HepG2 (cell line): ENCODE measurements at regions not wholly inside any gene's neighbourhood (a gene's known extent, or its start where the extent isn't known, plus 50 kb on each side); places are given as distances from the start of the nearest gene placed in this dataset.

Source experiments
- ATAC-seq: fragments of 200-7000 bp; cut with Tn5 transposase; 3 replicates; pipeline ENCODE4 v1.9.1; 2020; ENCODE audit warnings: mild to moderate bottlenecking, moderate library complexity
- BruUV-seq: library from RNA; stranded (reverse); fragments of 400-500 nt; replicated peaks from 2 replicates; lab custom pipeline; 2021; lab: Mats Ljungman, UMichigan
- CTCF ChIA-PET: fragments of 300-600 bp; formaldehyde crosslinking; extraction: SDS; loops from one replicate; lab custom pipeline; 2021; ENCODE audit warnings: low total read pairs, inconsistent platforms, low intra/inter-chr PET ratio; lab: Yijun Ruan, JAX
- POLR2A ChIA-PET: fragments of 350-600 bp; sonication (Branson Sonifier 250); formaldehyde crosslinking; loops from one replicate; lab custom pipeline; 2020; ENCODE audit warnings: antibody characterized with exemption, inconsistent platforms; lab: Yijun Ruan, JAX
- DNase-seq: peaks from one replicate; pipeline ENCODE4 v3.0.0-alpha.2; 2015; ENCODE audit warnings: low spot score
- FAIRE-seq: peaks from 3 replicates; lab custom pipeline; 2011; peaks lifted over from hg19 to GRCh38; lab: Jason Lieb, UNC
- H2AFZ ChIP-seq: one replicate; pipeline ENCODE4 v1.6.1; 2011; ENCODE audit warnings: low read length, inconsistent platforms
- H3K27ac ChIP-seq: fragments of 300-600 bp; 3 replicates; pipeline ENCODE4 v1.8.0; 2011; ENCODE audit warnings: mixed run types, mild to moderate bottlenecking, mixed read lengths, low read length, inconsistent platforms; ENCODE audit not compliant: insufficient read depth; ENCODE audit errors: extremely low read length
- H3K27me3 ChIP-seq, 2 experiments: fragments of 200-600 bp in 1 of 2; 2 replicates in 1 of 2; 3 replicates in 1 of 2; pipeline versions ENCODE4 v1.6.0 to v1.8.0; 2011; ENCODE audit warnings: low read length in 2 of 2, mild to moderate bottlenecking in 2 of 2, moderate library complexity in 2 of 2, inconsistent platforms in 1 of 2; ENCODE audit not compliant: insufficient read depth in 2 of 2, control insufficient read depth in 1 of 2
- H3K36me3 ChIP-seq, 2 experiments: fragments of 200-600 bp in 1 of 2; replicated peaks in 1 of 2; 2 replicates in 1 of 2; 3 replicates in 1 of 2; pipeline versions ENCODE4 v1.5.1 to v1.8.0; 2011; ENCODE audit warnings: low read length in 2 of 2, inconsistent platforms in 1 of 2; ENCODE audit not compliant: insufficient read depth in 2 of 2, control insufficient read depth in 1 of 2
- H3K4me1 ChIP-seq: 2 replicates; pipeline ENCODE4 v1.5.1; 2012; ENCODE audit warnings: low read length, inconsistent platforms; ENCODE audit not compliant: insufficient read depth
- H3K4me2 ChIP-seq: 2 replicates; pipeline ENCODE4 v1.6.0; 2011; ENCODE audit warnings: low read depth, low read length, inconsistent platforms
- H3K4me3 ChIP-seq, 3 experiments: fragments of 200-600 bp in 1 of 3; sonication (generic), shearing (Covaris generic) in 1 of 3; replicated peaks in 1 of 3; 2 replicates each; pipeline ENCODE4 v1.5.1; 2011 to 2016; ENCODE audit warnings: low read length in 3 of 3, inconsistent platforms in 2 of 3, low read depth in 2 of 3, mild to moderate bottlenecking in 2 of 3, control low read depth in 1 of 3, mixed read lengths in 1 of 3; ENCODE audit not compliant: insufficient read depth in 1 of 3
- H3K79me2 ChIP-seq: one replicate; pipeline ENCODE4 v1.6.1; 2011; ENCODE audit warnings: low read length, inconsistent platforms; ENCODE audit not compliant: insufficient read depth
- H3K9ac ChIP-seq: 2 replicates; pipeline ENCODE4 v1.6.0; 2011; ENCODE audit warnings: mild to moderate bottlenecking, low read depth, low read length, inconsistent platforms; ENCODE audit not compliant: insufficient read depth
- H3K9me3 ChIP-seq: 2 replicates; pipeline ENCODE4 v1.5.1; 2012; ENCODE audit warnings: mild to moderate bottlenecking, low read length
- H4K20me1 ChIP-seq: 2 replicates; pipeline ENCODE4 v1.6.0; 2011; ENCODE audit warnings: inconsistent platforms, mild to moderate bottlenecking, low read length, moderate library complexity; ENCODE audit not compliant: insufficient read depth
- ATM ChIP-seq: fragments of 450-650 bp; IDR thresholded peaks from 2 replicates; pipeline ENCODE4 v1.7.1; 2017; ENCODE audit warnings: mild to moderate bottlenecking, borderline replicate concordance
- FOSL2 ChIP-seq: sonication (generic); formaldehyde crosslinking; IDR thresholded peaks from 2 replicates; pipeline ENCODE4 v1.4.0; 2020; ENCODE audit warnings: missing genetic modification reagents
- JUNB ChIP-seq: sonication (generic); formaldehyde crosslinking; IDR thresholded peaks from 2 replicates; pipeline ENCODE4 v1.8.0; 2022; ENCODE audit warnings: missing genetic modification reagents, mild to moderate bottlenecking, borderline replicate concordance
- NFIC ChIP-seq: IDR thresholded peaks from 2 replicates; pipeline ENCODE4 v1.6.1; 2012; ENCODE audit warnings: mild to moderate bottlenecking, low read length, inconsistent platforms
- SMARCE1 ChIP-seq: fragments of 450-650 bp; IDR thresholded peaks from 2 replicates; pipeline ENCODE4 v1.6.1; 2017; ENCODE audit warnings: borderline replicate concordance
- STAG1 ChIP-seq: sonication (generic); formaldehyde crosslinking; IDR thresholded peaks from 2 replicates; pipeline ENCODE4 v1.4.0; 2020; ENCODE audit warnings: missing genetic modification reagents
- TRIM24 ChIP-seq: sonication (generic); formaldehyde crosslinking; IDR thresholded peaks from 2 replicates; pipeline ENCODE4 v1.8.0; 2022; ENCODE audit warnings: mild to moderate bottlenecking, missing genetic modification reagents
- WGBS: methylation state at CpG from one replicate; pipeline ENCODE4 v1.1.6; 2017; ENCODE audit warnings: low lambda C conversion rate; 5-methylcytosine and 5-hydroxymethylcytosine counted together
- in situ Hi-C: cut with HindIII; loops from 2 replicates; pipeline ENCODE4 v1.10.0; 2017; ENCODE audit warnings: low pct_unique_long_range_greater_than_20kb; ENCODE audit not compliant: extremely low pct_ligation_motif_present
- intact Hi-C: fragments of 100-400 bp; cut with micrococcal nuclease; formaldehyde crosslinking; loops from one replicate; pipeline ENCODE4 v1.10.0; 2022; ENCODE audit not compliant: unreplicated experiment
- TF ChIP-seq, protein P1 (sequence below): sonication (generic); formaldehyde crosslinking; IDR thresholded peaks from 2 replicates; pipeline ENCODE4 v1.9.0; 2022; ENCODE audit warnings: missing genetic modification reagents, mild to moderate bottlenecking, borderline replicate concordance
- TF ChIP-seq, protein P2 (sequence below): IDR thresholded peaks from 2 replicates; pipeline ENCODE4 v1.6.1; 2016; ENCODE audit warnings: missing compliant biosample characterization, missing genetic modification reagents, borderline replicate concordance
- TF ChIP-seq, protein P3 (sequence below): sonication (generic); formaldehyde crosslinking; IDR thresholded peaks from 2 replicates; pipeline ENCODE4 v1.5.0; 2020; ENCODE audit warnings: mild to moderate bottlenecking, missing genetic modification reagents, moderate library complexity
- TF ChIP-seq, protein P4 (sequence below): sonication (generic); formaldehyde crosslinking; conservative IDR thresholded peaks from 2 replicates; pipeline ENCODE4 v1.8.0; 2022; ENCODE audit warnings: low read depth, missing genetic modification reagents
- TF ChIP-seq, protein P5 (sequence below): sonication (generic); formaldehyde crosslinking; IDR thresholded peaks from 2 replicates; pipeline ENCODE4 v1.4.0; 2020; ENCODE audit warnings: missing genetic modification reagents

DNA sequence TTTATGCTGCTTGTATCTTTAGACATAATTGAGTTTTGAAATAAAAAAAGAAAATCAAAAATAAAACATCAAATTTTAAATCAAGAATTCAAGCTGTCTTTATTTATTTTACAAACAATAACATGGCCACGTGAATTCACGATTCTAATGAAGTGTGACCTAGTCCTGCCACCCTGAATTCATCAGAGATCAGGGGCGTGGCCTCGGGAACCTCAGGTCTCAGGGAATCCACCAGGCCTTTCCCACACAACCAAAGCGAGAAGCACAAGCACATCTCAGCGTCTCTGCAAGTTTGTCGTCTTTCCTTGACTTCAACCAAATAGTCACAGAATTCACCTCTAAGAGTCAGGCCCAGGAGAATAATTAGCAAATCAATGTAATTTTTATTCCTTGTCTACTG lies 107.9 kb downstream of the DACT2 start (continued):
- TF ChIP-seq, protein P1, sequence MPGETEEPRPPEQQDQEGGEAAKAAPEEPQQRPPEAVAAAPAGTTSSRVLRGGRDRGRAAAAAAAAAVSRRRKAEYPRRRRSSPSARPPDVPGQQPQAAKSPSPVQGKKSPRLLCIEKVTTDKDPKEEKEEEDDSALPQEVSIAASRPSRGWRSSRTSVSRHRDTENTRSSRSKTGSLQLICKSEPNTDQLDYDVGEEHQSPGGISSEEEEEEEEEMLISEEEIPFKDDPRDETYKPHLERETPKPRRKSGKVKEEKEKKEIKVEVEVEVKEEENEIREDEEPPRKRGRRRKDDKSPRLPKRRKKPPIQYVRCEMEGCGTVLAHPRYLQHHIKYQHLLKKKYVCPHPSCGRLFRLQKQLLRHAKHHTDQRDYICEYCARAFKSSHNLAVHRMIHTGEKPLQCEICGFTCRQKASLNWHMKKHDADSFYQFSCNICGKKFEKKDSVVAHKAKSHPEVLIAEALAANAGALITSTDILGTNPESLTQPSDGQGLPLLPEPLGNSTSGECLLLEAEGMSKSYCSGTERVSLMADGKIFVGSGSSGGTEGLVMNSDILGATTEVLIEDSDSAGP: no peak

DNA sequence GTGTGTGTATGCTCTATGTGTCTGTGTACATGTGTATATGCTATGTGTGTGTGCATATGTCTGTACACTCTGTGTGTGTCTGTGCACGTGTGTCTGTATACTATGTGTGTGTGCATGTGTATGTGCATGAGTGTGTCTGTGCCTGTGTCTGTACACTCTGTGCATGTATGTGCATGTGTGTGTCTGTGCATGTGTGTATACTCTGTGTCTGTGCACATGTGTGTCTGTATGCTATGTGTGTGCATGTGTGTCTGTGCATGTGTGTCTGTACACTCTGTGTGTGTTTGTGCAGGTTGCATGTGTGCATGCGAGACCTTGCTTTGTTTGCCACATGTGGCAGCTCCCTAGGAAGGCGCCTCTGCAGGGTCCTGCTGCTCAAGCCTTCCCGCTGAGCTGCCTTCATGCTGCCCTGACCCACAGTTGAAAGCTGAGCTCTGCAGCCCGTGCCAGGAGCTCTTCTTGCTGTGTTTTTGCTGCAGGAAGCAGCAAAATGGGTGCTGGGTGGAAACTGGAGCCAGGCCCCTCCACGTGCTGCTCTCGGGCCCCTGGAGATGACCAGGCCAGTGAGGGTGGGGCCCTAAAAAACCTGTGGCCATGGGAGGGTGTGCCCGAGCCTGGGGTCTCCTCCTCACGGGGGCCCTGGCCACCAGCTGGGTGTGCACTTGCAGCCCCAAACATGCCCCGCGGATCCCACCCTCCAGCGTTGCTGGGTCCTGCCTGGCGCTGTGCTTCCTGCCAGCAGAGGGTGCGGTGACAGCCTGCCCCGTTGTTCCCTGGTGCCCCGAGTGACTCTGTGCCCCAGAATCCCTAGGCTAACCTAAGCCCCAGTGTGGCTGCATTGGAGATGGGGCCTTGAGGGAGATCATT lies 109.1 kb downstream of the DACT2 start:
- DNase-seq: no peak
- no peak overlapping the region for H2AFZ ChIP-seq
- peak; percentile 68 for ATAC-seq
- no peak for FAIRE-seq
- no peaks in the 10 kb centered on the region for H3K4me1 ChIP-seq
- in situ Hi-C loops: no loop called here
- no peaks in the 10 kb centered on the region for H3K9me3 ChIP-seq
- H3K27me3 ChIP-seq: peaks cover 7 to 24% of the 10 kb centered on the region in 2 experiments; a peak in 3 of 5 replicates
- H3K27ac ChIP-seq: no peak overlapping the region
- CTCF ChIA-PET: interaction anchor here (1.0 to 1.3 kb wide), 2 partner anchors 145 to 146 kb away, joined by 5 to 6 read pairs; no protein-coding TSS in a partner anchor
- BruUV-seq: no TSS peak
- H4K20me1 ChIP-seq: no peaks in the 10 kb centered on the region
- no peaks in the 10 kb centered on the region for H3K36me3 ChIP-seq
- intact Hi-C loops: no loop called here
- no peaks in the 10 kb centered on the region for H3K79me2 ChIP-seq
- POLR2A ChIA-PET: no interaction called here
- H3K4me2 ChIP-seq: no peak overlapping the region
- no peak overlapping the region for H3K9ac ChIP-seq
- WGBS: 38% methylated on average over 14 of the region's 16 CpGs
- no peak overlapping the region for H3K4me3 ChIP-seq
- TF ChIP-seq, protein P2, sequence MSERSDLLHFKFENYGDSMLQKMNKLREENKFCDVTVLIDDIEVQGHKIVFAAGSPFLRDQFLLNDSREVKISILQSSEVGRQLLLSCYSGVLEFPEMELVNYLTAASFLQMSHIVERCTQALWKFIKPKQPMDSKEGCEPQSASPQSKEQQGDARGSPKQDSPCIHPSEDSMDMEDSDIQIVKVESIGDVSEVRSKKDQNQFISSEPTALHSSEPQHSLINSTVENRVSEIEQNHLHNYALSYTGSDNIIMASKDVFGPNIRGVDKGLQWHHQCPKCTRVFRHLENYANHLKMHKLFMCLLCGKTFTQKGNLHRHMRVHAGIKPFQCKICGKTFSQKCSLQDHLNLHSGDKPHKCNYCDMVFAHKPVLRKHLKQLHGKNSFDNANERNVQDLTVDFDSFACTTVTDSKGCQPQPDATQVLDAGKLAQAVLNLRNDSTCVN (CRISPR knock-in tag): no peak
- TF ChIP-seq, protein P3, sequence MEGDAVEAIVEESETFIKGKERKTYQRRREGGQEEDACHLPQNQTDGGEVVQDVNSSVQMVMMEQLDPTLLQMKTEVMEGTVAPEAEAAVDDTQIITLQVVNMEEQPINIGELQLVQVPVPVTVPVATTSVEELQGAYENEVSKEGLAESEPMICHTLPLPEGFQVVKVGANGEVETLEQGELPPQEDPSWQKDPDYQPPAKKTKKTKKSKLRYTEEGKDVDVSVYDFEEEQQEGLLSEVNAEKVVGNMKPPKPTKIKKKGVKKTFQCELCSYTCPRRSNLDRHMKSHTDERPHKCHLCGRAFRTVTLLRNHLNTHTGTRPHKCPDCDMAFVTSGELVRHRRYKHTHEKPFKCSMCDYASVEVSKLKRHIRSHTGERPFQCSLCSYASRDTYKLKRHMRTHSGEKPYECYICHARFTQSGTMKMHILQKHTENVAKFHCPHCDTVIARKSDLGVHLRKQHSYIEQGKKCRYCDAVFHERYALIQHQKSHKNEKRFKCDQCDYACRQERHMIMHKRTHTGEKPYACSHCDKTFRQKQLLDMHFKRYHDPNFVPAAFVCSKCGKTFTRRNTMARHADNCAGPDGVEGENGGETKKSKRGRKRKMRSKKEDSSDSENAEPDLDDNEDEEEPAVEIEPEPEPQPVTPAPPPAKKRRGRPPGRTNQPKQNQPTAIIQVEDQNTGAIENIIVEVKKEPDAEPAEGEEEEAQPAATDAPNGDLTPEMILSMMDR (CRISPR knock-in tag): peak; percentile 55
- TF ChIP-seq JUNB (CRISPR knock-in tag) (no peak), TRIM24 (no peak), STAG1 (CRISPR knock-in tag) (peak; percentile 69), SMARCE1 (no peak), FOSL2 (no peak), NFIC (no peak), ATM (no peak)
- TF ChIP-seq, protein P4, sequence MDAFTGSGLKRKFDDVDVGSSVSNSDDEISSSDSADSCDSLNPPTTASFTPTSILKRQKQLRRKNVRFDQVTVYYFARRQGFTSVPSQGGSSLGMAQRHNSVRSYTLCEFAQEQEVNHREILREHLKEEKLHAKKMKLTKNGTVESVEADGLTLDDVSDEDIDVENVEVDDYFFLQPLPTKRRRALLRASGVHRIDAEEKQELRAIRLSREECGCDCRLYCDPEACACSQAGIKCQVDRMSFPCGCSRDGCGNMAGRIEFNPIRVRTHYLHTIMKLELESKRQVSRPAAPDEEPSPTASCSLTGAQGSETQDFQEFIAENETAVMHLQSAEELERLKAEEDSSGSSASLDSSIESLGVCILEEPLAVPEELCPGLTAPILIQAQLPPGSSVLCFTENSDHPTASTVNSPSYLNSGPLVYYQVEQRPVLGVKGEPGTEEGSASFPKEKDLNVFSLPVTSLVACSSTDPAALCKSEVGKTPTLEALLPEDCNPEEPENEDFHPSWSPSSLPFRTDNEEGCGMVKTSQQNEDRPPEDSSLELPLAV (CRISPR knock-in tag): no peak
- TF ChIP-seq, protein P5, sequence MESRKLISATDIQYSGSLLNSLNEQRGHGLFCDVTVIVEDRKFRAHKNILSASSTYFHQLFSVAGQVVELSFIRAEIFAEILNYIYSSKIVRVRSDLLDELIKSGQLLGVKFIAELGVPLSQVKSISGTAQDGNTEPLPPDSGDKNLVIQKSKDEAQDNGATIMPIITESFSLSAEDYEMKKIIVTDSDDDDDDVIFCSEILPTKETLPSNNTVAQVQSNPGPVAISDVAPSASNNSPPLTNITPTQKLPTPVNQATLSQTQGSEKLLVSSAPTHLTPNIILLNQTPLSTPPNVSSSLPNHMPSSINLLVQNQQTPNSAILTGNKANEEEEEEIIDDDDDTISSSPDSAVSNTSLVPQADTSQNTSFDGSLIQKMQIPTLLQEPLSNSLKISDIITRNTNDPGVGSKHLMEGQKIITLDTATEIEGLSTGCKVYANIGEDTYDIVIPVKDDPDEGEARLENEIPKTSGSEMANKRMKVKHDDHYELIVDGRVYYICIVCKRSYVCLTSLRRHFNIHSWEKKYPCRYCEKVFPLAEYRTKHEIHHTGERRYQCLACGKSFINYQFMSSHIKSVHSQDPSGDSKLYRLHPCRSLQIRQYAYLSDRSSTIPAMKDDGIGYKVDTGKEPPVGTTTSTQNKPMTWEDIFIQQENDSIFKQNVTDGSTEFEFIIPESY (CRISPR knock-in tag): peak; percentile 42; the same call in 1 of the 2 replicates
